ENCODE measurements at regions not wholly inside any gene's neighbourhood (a gene's known extent, or its start where the extent isn't known, plus 50 kb on each side); places are given as distances from the start of the nearest gene placed in this dataset.

DNA sequence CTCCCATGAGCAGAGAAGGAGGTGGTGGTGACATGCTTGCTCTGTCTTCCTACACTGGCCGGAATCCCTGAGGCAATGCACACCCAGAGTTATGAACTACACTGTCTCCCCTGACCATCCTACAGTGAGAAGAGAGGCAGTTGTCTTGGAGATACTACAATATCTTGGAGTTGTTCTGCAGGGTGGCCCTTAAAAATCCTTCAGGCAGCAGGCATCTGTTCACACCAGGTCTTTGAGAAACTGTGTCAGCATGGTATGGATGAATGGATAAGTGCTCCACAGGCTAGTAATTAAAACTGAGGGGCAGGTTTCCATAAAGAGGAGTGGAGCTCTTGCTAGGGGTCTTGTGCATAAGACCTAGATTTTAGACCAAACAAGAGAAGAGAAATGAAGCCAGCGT lies 223.7 kb upstream of the COPS8 start:
- Histone ChIP-seq H3F3A (ENCODE audit: insufficient read depth, low read length) (no peaks in the 10 kb centered on the region), H4K20me1 (ENCODE audit: insufficient read depth, low read length) (no peaks in the 10 kb centered on the region), H3K36me3 (replicated peaks; ENCODE audit: insufficient read depth, low read length) (no peaks in the 10 kb centered on the region), H3K9ac (ENCODE audit: low read length) (no peak overlapping the region), H3K4me2 (ENCODE audit: low read depth, low read length) (no peak overlapping the region), H3K4me3 (ENCODE audit: low read length) (no peak overlapping the region), H3K9me2 (replicated peaks; ENCODE audit: insufficient read depth, low read length) (no peaks in the 10 kb centered on the region), H3K27ac (ENCODE audit: low read length) (no peak overlapping the region), H3K27me3 (replicated peaks; ENCODE audit: insufficient read depth, low read length) (no peaks in the 10 kb centered on the region), H3K9me3 (replicated peaks; ENCODE audit: insufficient read depth, low read length) (no peaks in the 10 kb centered on the region), H2AFZ (ENCODE audit: low read length) (no peak overlapping the region), H3K79me2 (ENCODE audit: low read length) (no peaks in the 10 kb centered on the region), H3K4me1 (ENCODE audit: low read length) (no peaks in the 10 kb centered on the region)
- DNase-seq, result no peak
- no peak for TF ChIP-seq EZH2 (optimal IDR thresholded peaks at IDR 0.05; ENCODE audit: low read depth, low read length)
- TF ChIP-seq, protein P1, sequence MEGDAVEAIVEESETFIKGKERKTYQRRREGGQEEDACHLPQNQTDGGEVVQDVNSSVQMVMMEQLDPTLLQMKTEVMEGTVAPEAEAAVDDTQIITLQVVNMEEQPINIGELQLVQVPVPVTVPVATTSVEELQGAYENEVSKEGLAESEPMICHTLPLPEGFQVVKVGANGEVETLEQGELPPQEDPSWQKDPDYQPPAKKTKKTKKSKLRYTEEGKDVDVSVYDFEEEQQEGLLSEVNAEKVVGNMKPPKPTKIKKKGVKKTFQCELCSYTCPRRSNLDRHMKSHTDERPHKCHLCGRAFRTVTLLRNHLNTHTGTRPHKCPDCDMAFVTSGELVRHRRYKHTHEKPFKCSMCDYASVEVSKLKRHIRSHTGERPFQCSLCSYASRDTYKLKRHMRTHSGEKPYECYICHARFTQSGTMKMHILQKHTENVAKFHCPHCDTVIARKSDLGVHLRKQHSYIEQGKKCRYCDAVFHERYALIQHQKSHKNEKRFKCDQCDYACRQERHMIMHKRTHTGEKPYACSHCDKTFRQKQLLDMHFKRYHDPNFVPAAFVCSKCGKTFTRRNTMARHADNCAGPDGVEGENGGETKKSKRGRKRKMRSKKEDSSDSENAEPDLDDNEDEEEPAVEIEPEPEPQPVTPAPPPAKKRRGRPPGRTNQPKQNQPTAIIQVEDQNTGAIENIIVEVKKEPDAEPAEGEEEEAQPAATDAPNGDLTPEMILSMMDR (IDR thresholded peaks at IDR 0.05; ENCODE audit: low read length), result no peak
- no peak for TF ChIP-seq EZH2phosphoT487 (IDR thresholded peaks at IDR 0.05; ENCODE audit: low read length)

DNA sequence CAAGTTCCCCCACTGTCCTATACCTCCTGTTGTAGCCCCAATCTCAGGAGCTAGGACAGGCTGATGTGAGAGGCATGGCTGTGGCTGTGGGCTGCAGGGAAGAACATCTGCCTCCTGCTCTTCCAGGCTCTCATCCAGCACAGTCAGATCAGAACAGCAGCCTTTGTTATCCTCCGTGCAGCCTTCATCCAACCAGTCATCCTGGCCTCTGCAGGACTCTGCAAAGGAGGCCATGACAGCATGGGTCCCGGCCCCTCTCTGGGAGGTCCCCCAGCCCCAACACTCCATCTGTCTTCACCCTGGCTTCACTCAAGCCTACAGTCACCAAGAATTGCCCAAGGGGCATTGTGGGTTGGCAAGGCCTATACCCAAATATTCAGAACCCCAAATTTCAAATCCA lies 223.2 kb upstream of the COPS8 start:
- no peak for TF ChIP-seq EZH2 (optimal IDR thresholded peaks at IDR 0.05; ENCODE audit: low read depth, low read length)
- TF ChIP-seq EZH2phosphoT487 (IDR thresholded peaks at IDR 0.05; ENCODE audit: low read length), result no peak
- TF ChIP-seq, protein P1 (IDR thresholded peaks at IDR 0.05; ENCODE audit: low read length), result no peak
- Histone ChIP-seq H3K9me2 (replicated peaks; ENCODE audit: insufficient read depth, low read length) (no peaks in the 10 kb centered on the region), H4K20me1 (ENCODE audit: insufficient read depth, low read length) (no peaks in the 10 kb centered on the region), H3F3A (ENCODE audit: insufficient read depth, low read length) (no peaks in the 10 kb centered on the region), H3K27me3 (replicated peaks; ENCODE audit: insufficient read depth, low read length) (no peaks in the 10 kb centered on the region), H3K36me3 (replicated peaks; ENCODE audit: insufficient read depth, low read length) (no peaks in the 10 kb centered on the region), H3K4me2 (ENCODE audit: low read depth, low read length) (no peak overlapping the region), H3K9me3 (replicated peaks; ENCODE audit: insufficient read depth, low read length) (no peaks in the 10 kb centered on the region), H3K9ac (ENCODE audit: low read length) (no peak overlapping the region), H3K4me1 (ENCODE audit: low read length) (no peaks in the 10 kb centered on the region), H3K4me3 (ENCODE audit: low read length) (no peak overlapping the region), H2AFZ (ENCODE audit: low read length) (no peak overlapping the region), H3K79me2 (ENCODE audit: low read length) (no peaks in the 10 kb centered on the region), H3K27ac (ENCODE audit: low read length) (no peak overlapping the region)
- DNase-seq, result no peak

DNA sequence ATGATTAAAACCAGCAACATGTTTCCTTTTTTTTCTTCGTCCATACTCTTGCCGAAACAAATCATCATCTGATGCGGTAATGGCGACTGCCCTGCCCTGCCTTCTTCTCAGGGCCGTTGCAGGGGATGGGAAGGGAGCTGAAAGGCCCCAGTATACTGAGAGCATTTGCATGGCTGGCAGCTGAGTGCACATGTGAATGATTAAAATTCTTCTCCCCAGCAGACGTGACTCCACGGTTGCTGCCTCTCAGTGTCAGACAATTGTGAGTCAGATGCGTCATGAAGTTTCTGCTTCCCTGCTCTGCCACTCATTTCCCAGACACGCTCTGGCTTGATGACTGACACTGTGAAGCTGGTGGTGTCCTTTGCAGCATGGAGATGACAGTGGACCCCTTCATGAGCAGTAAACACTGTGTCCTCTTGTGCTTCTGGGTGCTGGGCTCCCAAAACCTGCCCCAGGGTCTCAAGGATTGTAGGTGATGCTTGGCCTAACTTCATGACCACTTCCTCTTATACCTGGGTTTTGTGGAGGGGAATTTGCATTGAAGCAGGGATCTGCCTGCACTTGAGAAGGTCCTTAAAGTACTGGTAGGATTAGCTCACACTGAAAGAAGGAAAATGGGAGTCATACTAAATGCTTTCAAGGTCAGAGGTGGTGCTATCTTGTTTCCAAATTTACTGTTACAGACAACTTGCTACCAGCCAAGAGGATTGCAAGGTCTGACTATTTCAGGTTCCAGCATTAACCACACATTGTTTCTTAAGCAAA lies 222.5 kb upstream of the COPS8 start:
- Histone ChIP-seq H3K9ac (ENCODE audit: low read length) (no peak overlapping the region), H4K20me1 (ENCODE audit: insufficient read depth, low read length) (no peaks in the 10 kb centered on the region), H3K27ac (ENCODE audit: low read length) (no peak overlapping the region), H3K4me1 (ENCODE audit: low read length) (no peaks in the 10 kb centered on the region), H3F3A (ENCODE audit: insufficient read depth, low read length) (no peaks in the 10 kb centered on the region), H3K27me3 (replicated peaks; ENCODE audit: insufficient read depth, low read length) (no peaks in the 10 kb centered on the region), H3K9me2 (replicated peaks; ENCODE audit: insufficient read depth, low read length) (no peaks in the 10 kb centered on the region), H3K79me2 (ENCODE audit: low read length) (no peaks in the 10 kb centered on the region), H3K4me3 (ENCODE audit: low read length) (no peak overlapping the region), H2AFZ (ENCODE audit: low read length) (no peak overlapping the region), H3K4me2 (ENCODE audit: low read depth, low read length) (no peak overlapping the region), H3K36me3 (replicated peaks; ENCODE audit: insufficient read depth, low read length) (no peaks in the 10 kb centered on the region), H3K9me3 (replicated peaks; ENCODE audit: insufficient read depth, low read length) (no peaks in the 10 kb centered on the region)
- no peak for DNase-seq
- TF ChIP-seq EZH2phosphoT487 (IDR thresholded peaks at IDR 0.05; ENCODE audit: low read length), result no peak
- TF ChIP-seq EZH2 (optimal IDR thresholded peaks at IDR 0.05; ENCODE audit: low read depth, low read length), result no peak
- TF ChIP-seq, protein P1 (IDR thresholded peaks at IDR 0.05; ENCODE audit: low read length), result no peak
